Mesothelial cell of epicardium (in vitro differentiated cells): ENCODE measurements at regions not wholly inside any gene's neighbourhood (a gene's known extent, or its start where the extent isn't known, plus 50 kb on each side); places are given as distances from the start of the nearest gene placed in this dataset.

ENCODE experiments used
- DNase-seq, 2 experiments: peaks; one replicate each; pipeline ENCODE4 v3.0.0; 2021; ENCODE audit warnings: low spot score in 2 of 2; ENCODE audit not compliant: unreplicated experiment in 2 of 2
- H3K27ac Mint-ChIP-seq: 2 replicates; pipeline ENCODE4 v1.8.0; 2021; ENCODE audit warnings: mixed read lengths
- H3K27me3 Mint-ChIP-seq: 2 replicates; pipeline ENCODE4 v1.8.0; 2021; ENCODE audit warnings: low read depth, mixed read lengths
- H3K36me3 Mint-ChIP-seq: 2 replicates; pipeline ENCODE4 v1.8.0; 2021; ENCODE audit warnings: mixed read lengths
- H3K4me1 Mint-ChIP-seq: 2 replicates; pipeline ENCODE4 v1.8.0; 2021; ENCODE audit warnings: mixed read lengths
- H3K4me3 Mint-ChIP-seq: 2 replicates; pipeline ENCODE4 v1.8.0; 2021; ENCODE audit warnings: mild to moderate bottlenecking, moderate library complexity, mixed read lengths
- H3K9me3 Mint-ChIP-seq: 2 replicates; pipeline ENCODE4 v1.8.0; 2021; ENCODE audit warnings: mixed read lengths
- TF ChIP-seq, protein P1 (sequence below): fragments of 200-600 bp; sonication (generic); IDR thresholded peaks from one replicate; pipeline ENCODE4 v1.5.0; 2021; ENCODE audit warnings: antibody characterized with exemption; ENCODE audit not compliant: unreplicated experiment

GRCh38 chr6:137953761-137954160 is 86.7 kb downstream of the TNFAIP3 start:
- no peak for DNase-seq
- H3K27me3 Mint-ChIP-seq, result no peaks in the 10 kb centered on the region
- no peak overlapping the region for H3K27ac Mint-ChIP-seq
- peaks cover 9% of the 10 kb centered on the region for H3K9me3 Mint-ChIP-seq
- TF ChIP-seq, protein P1, sequence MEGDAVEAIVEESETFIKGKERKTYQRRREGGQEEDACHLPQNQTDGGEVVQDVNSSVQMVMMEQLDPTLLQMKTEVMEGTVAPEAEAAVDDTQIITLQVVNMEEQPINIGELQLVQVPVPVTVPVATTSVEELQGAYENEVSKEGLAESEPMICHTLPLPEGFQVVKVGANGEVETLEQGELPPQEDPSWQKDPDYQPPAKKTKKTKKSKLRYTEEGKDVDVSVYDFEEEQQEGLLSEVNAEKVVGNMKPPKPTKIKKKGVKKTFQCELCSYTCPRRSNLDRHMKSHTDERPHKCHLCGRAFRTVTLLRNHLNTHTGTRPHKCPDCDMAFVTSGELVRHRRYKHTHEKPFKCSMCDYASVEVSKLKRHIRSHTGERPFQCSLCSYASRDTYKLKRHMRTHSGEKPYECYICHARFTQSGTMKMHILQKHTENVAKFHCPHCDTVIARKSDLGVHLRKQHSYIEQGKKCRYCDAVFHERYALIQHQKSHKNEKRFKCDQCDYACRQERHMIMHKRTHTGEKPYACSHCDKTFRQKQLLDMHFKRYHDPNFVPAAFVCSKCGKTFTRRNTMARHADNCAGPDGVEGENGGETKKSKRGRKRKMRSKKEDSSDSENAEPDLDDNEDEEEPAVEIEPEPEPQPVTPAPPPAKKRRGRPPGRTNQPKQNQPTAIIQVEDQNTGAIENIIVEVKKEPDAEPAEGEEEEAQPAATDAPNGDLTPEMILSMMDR, result no peak
- no peaks in the 10 kb centered on the region for H3K36me3 Mint-ChIP-seq
- H3K4me3 Mint-ChIP-seq, result no peak overlapping the region
- peaks cover 2% of the 10 kb centered on the region for H3K4me1 Mint-ChIP-seq

DNA sequence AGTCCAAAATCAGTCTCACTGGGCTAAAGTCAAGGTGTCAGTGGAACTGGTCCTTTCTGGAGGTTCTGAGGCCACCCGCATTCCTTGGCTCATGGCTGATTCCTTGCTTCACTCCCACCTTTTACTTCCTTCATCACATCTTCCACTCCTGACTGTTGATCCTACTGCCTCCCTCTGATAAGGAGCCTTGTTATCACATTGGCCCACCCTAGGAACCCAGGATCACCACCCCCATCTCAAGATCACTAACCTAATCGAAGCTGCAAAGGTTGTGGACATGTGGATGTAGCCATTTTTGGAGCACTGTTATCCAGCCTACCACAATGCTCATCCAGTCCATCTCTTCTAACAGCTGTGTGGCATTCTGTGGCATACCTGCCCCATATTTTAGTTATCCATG is 87.2 kb downstream of the TNFAIP3 start:
- H3K36me3 Mint-ChIP-seq, result no peaks in the 10 kb centered on the region
- DNase-seq, result no peak
- no peaks in the 10 kb centered on the region for H3K27me3 Mint-ChIP-seq
- peaks cover 2% of the 10 kb centered on the region for H3K4me1 Mint-ChIP-seq
- H3K9me3 Mint-ChIP-seq, result peaks cover 9% of the 10 kb centered on the region
- no peak overlapping the region for H3K4me3 Mint-ChIP-seq
- no peak overlapping the region for H3K27ac Mint-ChIP-seq
- TF ChIP-seq, protein P1, result no peak

DNA sequence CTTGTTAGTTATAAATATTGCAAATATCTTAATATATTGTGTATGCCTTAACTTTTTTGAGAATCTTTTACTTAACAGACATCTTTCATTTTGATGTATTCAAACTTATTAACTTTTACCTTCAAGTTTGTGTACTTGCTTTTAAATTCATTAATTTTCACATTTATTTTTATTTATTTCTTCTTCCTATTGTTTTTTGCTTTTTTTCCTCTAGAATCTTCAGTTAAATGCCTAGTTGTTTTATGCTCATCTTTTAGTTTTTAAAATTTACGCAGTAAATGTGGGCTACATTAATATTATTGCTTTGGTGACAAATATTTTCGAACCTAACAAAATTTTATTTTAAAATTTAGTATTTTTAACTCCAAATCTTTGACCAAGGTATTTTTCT is 89.0 kb downstream of the TNFAIP3 start:
- Mint-ChIP-seq H3K36me3 (no peaks in the 10 kb centered on the region), H3K27ac (no peak overlapping the region), H3K4me1 (peaks cover 2% of the 10 kb centered on the region), H3K4me3 (no peak overlapping the region), H3K27me3 (no peaks in the 10 kb centered on the region), H3K9me3 (peaks cover 9% of the 10 kb centered on the region)
- TF ChIP-seq, protein P1, result no peak
- no peak for DNase-seq

DNA sequence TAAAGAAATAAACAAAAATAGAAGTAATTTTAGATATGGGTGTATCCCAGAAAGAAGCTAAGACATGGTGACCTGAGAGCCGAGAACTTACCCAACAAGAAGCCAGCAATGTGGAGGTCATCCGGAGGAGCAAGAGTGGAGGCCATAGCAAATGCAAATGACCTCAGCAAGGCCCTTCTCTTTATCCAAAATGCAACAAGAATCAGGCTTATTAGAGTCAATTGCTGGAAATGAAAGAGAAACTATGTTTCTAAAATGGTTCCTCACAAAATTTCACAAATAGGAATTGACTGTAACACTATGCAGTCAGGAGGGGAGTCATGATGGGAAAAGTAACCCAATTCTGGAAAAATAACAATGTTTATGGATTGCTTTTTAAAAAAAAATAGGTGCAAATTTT is 90.4 kb downstream of the TNFAIP3 start:
- Mint-ChIP-seq H3K36me3 (no peaks in the 10 kb centered on the region), H3K4me1 (peaks cover 2% of the 10 kb centered on the region), H3K27ac (no peak overlapping the region), H3K27me3 (no peaks in the 10 kb centered on the region), H3K4me3 (no peak overlapping the region), H3K9me3 (peaks cover 9% of the 10 kb centered on the region)
- no peak for DNase-seq
- TF ChIP-seq, protein P1, result no peak

DNA sequence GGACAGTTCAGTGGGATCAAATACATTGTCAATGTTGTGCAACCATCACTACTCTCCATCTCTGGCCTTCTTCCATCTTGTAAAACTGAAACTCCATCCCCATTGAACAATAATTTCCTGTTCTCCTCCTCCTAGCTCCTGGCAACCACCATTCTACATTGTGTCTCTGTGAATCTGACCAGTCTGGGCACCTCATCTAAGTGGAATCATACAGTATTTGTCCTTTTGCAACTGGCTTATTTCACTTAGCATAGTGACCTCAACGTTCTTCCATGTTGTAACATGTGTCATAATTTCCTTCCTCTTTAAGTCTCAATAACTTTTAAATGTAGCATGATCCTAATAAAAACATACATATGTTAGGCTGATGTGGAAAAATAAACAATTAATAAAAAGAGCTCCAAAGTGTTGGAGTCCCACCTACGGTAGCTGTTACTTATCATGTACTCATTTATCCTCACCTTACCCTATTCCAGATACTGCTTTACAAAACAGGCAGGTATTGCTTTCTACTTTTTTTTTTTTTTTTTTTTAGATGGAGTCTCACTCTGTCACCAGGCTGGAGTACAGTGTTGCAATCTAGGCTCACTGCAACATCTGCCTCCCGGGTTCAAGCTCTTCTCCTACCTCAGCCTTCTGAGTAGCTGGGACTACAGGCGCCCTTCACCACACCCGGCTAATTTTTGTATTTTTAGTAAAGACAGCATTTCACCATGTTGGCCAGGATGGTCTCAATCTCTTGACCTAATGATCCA is 91.9 kb downstream of the TNFAIP3 start:
- Mint-ChIP-seq H3K4me1 (peaks cover 2% of the 10 kb centered on the region), H3K9me3 (peaks cover 10% of the 10 kb centered on the region), H3K27me3 (no peaks in the 10 kb centered on the region), H3K36me3 (no peaks in the 10 kb centered on the region), H3K4me3 (no peak overlapping the region), H3K27ac (no peak overlapping the region)
- TF ChIP-seq, protein P1, result no peak
- DNase-seq, result no peak

DNA sequence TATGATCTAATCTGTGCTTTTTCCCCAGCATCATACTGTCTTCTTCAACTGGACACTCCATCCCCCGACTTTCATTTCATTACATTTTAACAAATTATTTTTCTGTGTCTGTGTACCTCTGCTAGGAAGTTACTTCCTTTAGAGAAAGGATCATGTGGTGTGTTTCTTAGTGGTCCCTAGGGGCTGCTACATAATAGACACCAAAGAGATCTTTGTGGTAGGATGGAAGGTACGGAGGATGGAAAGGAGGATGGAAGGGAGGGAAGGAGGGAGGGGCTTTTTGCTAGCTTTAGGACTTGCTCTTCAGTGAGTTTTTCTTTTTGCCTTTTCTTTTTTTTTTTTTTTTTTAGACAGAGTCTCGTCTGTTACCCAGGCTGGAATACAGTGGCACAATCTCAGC is 95.7 kb downstream of the TNFAIP3 start:
- TF ChIP-seq, protein P1, result no peak
- H3K4me3 Mint-ChIP-seq, result no peak overlapping the region

More for the DNA sequence above, 95.7 kb downstream of the TNFAIP3 start:
- no peaks in the 10 kb centered on the region for H3K4me1 Mint-ChIP-seq
- no peaks in the 10 kb centered on the region for H3K36me3 Mint-ChIP-seq
- H3K27me3 Mint-ChIP-seq, result no peaks in the 10 kb centered on the region
- H3K9me3 Mint-ChIP-seq, result peaks cover 4% of the 10 kb centered on the region
- no peak for DNase-seq
- H3K27ac Mint-ChIP-seq, result no peak overlapping the region
